ENCODE measurements at regions not wholly inside any gene's neighbourhood (a gene's known extent, or its start where the extent isn't known, plus 50 kb on each side); places are given as distances from the start of the nearest gene placed in this dataset.
A peak's percentile ranks its signal among the peaks of the same experiment; 100 is the strongest.

DNA sequence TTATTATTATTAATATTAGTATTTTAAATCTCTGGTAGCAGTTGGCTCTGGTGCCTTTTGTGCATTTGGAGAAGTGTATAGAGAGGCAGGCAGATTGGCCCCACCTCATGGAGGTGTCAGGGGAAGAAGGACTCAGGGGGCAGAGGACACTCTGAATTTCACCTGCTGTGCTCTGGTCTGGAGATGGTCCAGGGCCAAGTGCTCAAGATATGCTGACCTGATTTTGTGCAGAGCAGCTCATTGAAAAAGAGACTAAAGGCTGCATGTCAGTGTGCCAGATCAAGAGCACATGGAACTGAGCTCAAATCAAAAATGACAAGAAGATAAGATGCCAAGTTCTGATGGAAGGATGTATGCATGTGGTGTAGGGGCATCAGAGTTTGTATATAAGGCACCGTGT is 323.6 kb upstream of the TNP1 start:
- no peak for DNase-seq

DNA sequence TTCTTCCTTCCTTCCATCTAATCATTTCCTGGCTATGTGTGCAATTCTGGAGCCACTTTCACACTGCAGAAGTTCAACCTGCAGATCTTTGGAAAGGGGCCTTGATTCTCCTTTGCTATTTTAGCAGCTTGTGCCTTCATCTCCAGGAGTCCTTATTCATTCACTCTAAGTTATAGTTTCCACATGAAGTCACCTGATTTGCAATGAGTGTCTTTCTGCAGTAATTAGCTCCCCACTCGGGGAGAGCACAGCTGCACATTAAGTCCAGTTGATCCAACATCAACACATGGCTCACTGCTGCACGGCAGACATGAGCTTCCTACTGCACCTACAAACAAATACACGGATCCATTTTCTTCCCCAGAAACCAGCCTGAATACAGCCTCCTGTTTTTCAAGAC is 323.1 kb upstream of the TNP1 start:
- DNase-seq: no peak

GRCh38 chr2:217181512-217181911 is 321.6 kb upstream of the TNP1 start:
- no peak for DNase-seq

DNA sequence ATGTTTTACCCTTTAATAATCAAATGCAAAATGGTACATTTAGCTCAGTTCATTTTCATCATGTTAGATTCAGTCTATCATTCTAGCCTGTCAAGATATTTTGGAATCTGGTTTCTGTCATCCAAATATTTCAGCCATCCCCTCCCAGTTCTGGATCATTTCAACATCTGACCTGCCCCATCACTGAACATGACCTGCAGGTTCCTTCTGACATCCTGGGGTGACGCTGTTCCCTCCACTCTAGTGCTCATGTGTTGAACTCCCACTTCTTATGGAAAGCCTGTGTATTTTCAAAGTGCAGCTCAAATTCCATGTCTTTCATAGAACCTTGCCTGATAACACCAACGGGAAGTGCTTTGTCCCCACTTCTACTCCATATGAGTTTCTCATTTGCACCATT is 320.0 kb upstream of the TNP1 start:
- no peak for DNase-seq

DNA sequence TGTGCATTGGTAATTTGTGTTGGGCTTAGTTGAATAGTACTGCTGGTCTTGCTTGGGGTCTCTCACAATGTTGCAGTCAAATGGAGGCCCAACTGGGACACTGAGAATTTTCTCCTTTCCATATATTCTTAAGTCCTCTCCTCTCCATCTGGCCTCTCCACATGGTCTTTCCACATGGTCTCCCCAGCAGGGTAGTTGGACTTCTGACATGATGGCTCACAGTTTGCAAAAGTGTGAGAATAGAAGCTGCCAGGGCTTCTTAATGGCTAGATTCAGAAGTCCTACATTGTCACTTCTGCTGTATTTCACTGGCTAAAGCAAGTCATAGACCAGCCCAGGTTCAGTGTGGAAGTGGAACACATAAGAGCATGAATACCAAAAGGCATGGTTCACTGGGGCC is 318.5 kb upstream of the TNP1 start:
- DNase-seq: no peak

DNA sequence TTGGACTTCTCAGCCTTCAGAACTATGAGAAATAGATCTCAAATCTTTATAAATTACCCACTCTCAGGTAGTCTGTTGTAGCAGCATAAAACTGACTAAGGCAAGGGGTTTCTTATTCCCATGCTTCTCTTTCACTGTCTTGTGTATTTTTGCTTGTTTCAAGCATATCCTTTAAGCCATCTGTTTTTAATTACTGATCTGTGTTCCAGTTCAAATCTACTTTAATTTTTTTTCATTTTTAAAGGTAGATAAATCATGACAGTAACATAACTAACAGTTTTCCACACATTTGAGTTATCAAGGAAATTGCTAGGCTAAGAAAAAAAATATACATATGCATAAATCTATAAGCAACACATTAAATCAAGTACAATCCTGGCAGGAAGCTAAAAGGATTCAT is 317.9 kb upstream of the TNP1 start:
- DNase-seq: no peak

DNA sequence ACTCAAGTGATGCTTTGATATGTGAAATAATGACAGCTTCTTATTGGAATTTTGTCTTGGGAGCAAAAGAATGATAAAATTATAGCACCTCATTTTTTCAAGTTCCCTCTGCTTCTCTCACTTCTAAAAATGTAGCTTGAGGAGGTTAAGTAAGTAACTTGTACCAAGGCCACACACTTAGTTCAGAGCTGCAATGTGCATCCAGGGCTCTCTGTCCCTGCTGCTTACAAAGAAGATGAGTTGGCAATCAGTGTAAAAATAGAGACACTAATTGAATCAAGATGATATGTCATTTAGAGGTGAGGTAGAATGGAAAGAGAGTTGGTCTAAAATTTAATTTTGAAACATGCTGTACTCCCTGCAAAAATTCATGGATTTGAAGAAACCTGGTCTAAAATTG is 312.0 kb upstream of the TNP1 start:
- DNase-seq: no peak

DNA sequence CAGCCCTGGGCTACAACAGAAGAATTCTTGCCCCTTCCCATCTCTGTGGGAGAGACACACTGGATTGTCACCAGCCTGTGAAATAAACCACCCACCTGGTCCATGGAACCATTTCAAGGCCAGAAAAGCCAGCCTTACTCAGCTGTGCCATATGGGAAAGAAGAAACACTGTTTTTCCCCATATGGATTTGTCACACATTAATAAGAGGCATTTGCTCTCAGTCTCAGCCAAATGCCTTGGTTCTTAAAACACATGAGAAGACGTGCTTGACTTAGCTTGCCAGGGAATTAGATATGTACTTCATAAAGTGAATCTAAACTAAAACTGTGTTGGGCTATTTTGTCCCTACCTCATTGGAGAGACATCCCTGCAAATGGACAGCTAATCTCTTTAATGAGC is 308.6 kb upstream of the TNP1 start:
- DNase-seq: no peak

DNA sequence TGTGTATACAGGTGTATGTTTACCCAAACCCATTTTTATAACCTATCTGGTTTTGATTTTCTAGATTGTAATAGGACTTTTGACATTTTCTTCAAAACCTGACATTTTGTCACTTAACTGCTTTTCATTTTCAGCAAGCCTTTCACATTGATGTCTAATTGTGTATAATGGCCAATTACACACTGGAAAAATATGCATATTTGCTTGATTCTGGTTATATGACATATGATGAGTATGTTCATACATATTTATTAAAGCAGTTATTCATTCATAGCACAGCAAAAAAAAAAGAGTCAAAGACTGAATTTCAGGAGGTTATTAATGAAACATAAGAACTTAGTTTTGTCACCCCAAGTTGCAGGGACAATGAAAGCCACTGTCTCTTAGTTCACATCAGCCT is 307.7 kb upstream of the TNP1 start:
- DNase-seq: no peak

DNA sequence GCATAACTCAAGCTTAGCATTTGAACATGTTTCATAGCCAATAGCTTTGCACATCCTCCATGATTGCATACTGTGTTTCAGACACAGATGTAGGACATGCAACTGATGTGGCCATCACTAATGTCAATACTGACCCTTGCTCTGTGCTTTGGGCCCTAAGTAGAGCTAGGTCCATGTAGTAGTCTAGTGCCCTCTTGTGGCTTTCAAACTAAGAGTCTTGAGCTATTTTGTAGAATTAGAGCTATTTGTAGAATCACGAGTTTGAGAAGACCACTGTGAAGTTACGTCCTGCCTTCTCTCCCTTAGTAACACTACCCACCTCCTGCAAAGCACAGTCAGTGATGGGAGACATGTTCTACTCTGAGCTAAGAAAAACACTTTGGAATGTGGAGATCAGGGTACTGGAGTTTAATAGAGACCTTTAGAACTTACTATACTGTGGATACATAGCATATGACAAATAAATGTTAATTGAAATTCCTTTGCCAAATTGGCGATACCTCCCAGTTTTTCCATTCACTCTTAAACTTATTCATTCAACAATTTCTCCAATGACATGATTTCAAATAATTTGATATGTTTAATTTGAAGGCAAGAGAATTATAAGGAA is 306.5 kb upstream of the TNP1 start:
- no peak for DNase-seq

GRCh38 chr2:217165547-217165946 is 305.7 kb upstream of the TNP1 start:
- no peak for DNase-seq

DNA sequence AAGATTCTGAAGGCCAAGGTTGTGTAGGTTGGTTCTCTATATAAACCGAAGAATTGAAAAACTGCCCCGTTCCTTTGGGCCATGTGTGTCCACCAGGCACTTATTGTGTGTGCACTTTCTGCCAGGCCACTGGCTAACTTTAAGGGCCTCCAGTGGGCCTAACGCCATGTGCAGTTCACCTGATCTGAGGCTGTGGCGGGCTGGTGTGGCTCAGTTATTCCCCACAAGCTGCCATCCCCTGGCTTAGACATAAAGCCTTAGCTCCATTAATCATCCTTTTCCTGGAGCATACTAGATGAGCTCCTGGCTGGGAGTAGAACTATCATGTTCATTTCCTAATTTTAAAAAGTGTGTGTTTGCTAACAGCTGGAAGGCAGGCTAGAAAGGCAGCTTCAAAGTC is 304.1 kb upstream of the TNP1 start:
- DNase-seq: no peak

DNA sequence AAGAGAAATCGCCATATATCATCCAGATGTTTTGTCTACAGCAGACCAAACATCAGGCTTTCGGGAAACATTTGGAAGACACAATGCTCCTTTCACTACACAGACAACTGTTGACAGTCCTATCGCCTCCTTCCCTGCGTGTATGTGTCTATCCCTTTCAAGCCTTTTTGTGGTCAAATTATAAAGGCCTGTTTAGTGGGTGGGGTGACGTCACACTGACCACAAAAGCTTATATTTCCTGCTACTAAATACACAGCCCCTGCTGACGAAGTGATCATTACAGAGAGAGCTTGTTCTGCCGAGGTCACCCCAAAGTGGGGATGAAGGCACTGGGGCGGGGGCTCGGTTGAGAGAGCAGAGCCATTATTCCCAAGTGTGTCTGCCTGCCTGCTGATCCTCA is 302.7 kb upstream of the TNP1 start:
- DNase-seq: peak; percentile 51

- no peak for DNase-seq
These were observed 301.4 kb upstream of the TNP1 start for GRCh38 chr2:217160978-217161973.

GRCh38 chr2:217160103-217160743 is 300.4 kb upstream of the TNP1 start:
- no peak for DNase-seq

DNA sequence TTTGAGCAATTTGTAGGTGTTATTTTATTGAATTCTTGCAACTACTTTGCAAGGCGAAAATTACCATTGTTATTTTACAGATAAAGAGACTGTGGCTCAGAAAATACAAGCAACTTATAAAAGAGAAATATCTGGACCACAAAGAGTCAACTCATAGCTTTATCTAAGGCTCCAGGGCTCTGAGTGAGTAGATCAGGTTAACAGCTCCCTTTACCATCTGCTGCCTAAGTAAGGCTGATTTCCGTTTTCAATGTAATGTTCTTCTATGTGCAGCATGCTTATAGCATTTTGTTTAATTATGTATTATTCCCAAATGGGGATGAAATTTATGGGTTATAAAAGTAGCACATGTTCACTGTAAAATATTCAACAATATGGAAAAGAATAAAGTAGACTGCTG is 299.1 kb upstream of the TNP1 start:
- no peak for DNase-seq

DNA sequence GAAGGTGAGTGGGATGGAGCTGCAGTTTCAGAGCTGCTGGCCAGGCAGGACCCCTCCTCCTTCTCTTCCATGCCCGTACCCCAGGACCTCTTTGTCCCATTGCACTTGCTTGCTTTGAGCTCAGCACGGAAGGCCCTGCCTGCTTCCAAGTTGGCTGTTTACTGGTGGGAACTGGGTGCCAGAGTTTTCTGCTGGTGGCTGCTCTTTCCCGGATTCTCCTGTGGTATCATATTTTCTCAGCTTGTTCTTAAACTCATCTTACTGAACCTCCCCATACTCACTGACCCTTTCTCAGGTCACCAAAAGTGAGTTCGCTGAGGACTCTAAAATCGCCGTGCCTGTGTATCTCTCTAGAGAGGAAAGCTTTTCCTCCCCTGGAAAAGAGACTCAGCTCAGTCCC is 297.7 kb upstream of the TNP1 start:
- DNase-seq: no peak

GRCh38 chr2:217156801-217157200 is 296.9 kb upstream of the TNP1 start:
- no peak for DNase-seq

- DNase-seq: no peak
These were observed 295.1 kb upstream of the TNP1 start for GRCh38 chr2:217154923-217155322.

DNA sequence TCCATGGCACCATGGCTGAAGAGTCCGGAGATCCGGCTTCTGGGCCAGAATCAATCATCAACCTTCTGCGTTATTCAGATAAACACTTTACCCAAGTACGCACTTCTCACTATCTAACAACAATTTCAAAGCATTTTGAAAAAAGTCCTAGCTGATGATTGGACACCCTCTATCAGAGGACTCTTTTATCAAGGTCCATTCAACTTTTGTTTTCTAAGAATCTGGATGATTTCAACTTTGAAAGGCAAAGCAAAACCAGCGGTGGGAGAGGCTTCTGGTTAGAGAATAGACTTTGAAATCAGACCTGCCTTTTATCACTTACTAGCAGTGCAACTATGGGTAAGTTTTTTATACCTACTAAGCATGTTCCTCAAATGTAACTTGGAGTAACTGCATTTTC is 293.6 kb upstream of the TNP1 start:
- no peak for DNase-seq

DNA sequence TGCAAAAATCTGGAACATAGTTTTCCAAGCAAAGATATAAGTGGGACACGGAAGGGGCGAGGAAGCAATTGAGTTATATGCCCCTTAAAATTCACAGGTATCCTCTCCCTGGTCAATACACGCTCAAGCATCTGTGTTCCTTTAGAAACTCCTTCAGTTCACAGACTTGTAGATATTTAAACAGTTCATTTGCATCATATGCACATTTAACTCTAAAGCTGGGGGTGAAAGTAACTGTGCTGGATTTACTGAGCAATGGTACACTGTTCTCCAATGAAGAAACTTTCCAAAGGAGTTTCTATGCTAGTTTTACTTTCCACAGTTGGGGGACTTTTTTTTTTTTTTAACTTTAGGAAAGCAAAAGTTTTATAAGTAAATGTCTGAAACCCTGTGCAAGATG is 293.0 kb upstream of the TNP1 start:
- DNase-seq: no peak

GRCh38 chr2:217151509-217152206 is 291.8 kb upstream of the TNP1 start:
- DNase-seq: no peak

GRCh38 chr2:217150236-217150635 is 290.4 kb upstream of the TNP1 start:
- DNase-seq: no peak

All from stimulated activated CD4-positive, alpha-beta T cell treated with anti-CD3 and anti-CD28 coated beads, Interleukin-15, amount 100 ng/mL, for 24 hours (primary cell).